ENCODE measurements at regions not wholly inside any gene's neighbourhood (a gene's known extent, or its start where the extent isn't known, plus 50 kb on each side); places are given as distances from the start of the nearest gene placed in this dataset.

- no peaks in the 10 kb centered on the region for H3K27me3 ChIP-seq (ENCODE audit: control insufficient read depth, insufficient read depth, low read length)
- TF ChIP-seq, protein P1, sequence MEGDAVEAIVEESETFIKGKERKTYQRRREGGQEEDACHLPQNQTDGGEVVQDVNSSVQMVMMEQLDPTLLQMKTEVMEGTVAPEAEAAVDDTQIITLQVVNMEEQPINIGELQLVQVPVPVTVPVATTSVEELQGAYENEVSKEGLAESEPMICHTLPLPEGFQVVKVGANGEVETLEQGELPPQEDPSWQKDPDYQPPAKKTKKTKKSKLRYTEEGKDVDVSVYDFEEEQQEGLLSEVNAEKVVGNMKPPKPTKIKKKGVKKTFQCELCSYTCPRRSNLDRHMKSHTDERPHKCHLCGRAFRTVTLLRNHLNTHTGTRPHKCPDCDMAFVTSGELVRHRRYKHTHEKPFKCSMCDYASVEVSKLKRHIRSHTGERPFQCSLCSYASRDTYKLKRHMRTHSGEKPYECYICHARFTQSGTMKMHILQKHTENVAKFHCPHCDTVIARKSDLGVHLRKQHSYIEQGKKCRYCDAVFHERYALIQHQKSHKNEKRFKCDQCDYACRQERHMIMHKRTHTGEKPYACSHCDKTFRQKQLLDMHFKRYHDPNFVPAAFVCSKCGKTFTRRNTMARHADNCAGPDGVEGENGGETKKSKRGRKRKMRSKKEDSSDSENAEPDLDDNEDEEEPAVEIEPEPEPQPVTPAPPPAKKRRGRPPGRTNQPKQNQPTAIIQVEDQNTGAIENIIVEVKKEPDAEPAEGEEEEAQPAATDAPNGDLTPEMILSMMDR (IDR thresholded peaks at IDR 0.05; ENCODE audit: insufficient read depth, low read depth, low read length): no peak
- H3K36me3 ChIP-seq (ENCODE audit: control insufficient read depth, insufficient read depth, low read length): no peaks in the 10 kb centered on the region
- ChIA-PET CTCF (no interaction called here), POLR2A (no interaction called here)
- no peak for DNase-seq (ENCODE audit: low read depth)
- no peak overlapping the region for H3K4me3 ChIP-seq (ENCODE audit: low read depth, low read length)
Observed at GRCh38 chr10:42917821-42918220, 135.2 kb downstream of the BMS1 start.

- Histone ChIP-seq H3K36me3 (ENCODE audit: control insufficient read depth, insufficient read depth, low read length) (no peaks in the 10 kb centered on the region), H3K4me3 (ENCODE audit: low read depth, low read length) (no peak overlapping the region), H3K27me3 (ENCODE audit: control insufficient read depth, insufficient read depth, low read length) (no peaks in the 10 kb centered on the region)
- TF ChIP-seq, protein P1 (IDR thresholded peaks at IDR 0.05; ENCODE audit: insufficient read depth, low read depth, low read length): no peak
- no peak for DNase-seq (ENCODE audit: low read depth)
- ChIA-PET POLR2A (no interaction called here), CTCF (no interaction called here)
Observed at GRCh38 chr10:42921951-42922350, 139.4 kb downstream of the BMS1 start.

DNA sequence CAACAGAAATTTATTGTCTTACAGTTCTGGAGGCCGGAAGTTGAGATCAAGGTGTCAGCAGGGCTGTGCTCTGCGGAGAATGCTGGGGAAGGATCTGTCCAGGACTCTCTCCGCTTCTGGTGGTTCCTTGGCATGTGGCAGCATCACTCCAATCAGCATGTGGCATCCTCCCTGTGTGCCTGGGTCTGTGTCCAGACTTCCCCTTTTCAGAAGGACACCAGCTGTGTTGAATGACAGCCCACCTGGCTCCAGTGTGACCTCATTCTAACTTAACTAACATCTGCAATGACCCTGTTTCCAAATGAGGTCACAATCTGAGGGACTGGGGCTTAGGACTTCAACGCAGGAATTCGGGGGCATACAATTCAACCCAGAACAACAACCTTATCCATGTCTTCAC is 141.9 kb downstream of the BMS1 start:
- CTCF ChIA-PET: no interaction called here
- no peak for DNase-seq (ENCODE audit: low read depth)
- Histone ChIP-seq H3K36me3 (ENCODE audit: control insufficient read depth, insufficient read depth, low read length) (no peaks in the 10 kb centered on the region), H3K4me3 (ENCODE audit: low read depth, low read length) (no peak overlapping the region), H3K27me3 (ENCODE audit: control insufficient read depth, insufficient read depth, low read length) (no peaks in the 10 kb centered on the region)
- TF ChIP-seq, protein P1 (IDR thresholded peaks at IDR 0.05; ENCODE audit: insufficient read depth, low read depth, low read length): no peak
- POLR2A ChIA-PET: no interaction called here

DNA sequence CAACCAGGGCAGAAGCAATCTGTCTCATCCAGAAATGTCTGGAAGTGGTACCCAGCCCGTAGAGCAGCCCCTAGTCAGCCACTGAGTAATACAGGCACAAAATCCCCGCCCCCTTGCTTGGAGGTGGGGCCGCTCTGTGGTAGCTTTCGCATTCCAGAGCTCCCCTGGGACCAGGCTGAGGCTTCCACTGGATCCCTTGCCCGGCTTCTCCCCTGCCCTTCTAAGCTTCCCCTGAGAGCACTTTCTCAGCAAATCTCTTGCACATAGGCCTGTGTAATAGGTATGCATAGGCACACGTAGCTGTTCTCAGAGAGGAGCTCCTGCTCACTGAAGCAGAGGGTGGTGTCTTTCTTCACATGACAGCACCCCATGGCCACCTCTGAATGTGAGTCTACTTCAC is 144.2 kb downstream of the BMS1 start:
- POLR2A ChIA-PET: no interaction called here
- no peaks in the 10 kb centered on the region for H3K36me3 ChIP-seq (ENCODE audit: control insufficient read depth, insufficient read depth, low read length)
- TF ChIP-seq, protein P1 (IDR thresholded peaks at IDR 0.05; ENCODE audit: insufficient read depth, low read depth, low read length): no peak
- H3K27me3 ChIP-seq (ENCODE audit: control insufficient read depth, insufficient read depth, low read length): no peaks in the 10 kb centered on the region; the same call in 1 of the 2 replicates
- H3K4me3 ChIP-seq (ENCODE audit: low read depth, low read length): no peak overlapping the region
- CTCF ChIA-PET: no interaction called here
- no peak for DNase-seq (ENCODE audit: low read depth)

DNA sequence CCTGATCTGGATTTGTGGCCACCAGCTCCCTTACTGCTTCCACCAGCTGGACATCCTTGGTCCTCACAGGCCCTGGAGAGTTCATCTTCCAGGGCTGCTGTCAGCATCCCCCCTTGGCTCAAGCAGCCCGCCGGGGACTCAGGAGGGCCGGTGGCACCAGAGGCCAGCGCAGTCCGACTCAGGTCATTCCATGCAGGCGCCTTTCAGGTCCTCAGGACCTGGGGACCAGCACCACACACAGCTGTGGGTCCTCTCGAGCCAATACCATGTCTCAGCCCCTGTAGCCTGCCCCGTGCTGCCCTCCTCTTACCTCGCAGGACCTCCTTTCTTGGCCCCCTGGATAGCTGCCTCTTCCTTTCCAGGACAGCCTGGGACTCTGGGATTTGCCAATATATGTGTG is 145.5 kb downstream of the BMS1 start:
- no peak overlapping the region for H3K4me3 ChIP-seq (ENCODE audit: low read depth, low read length)
- ChIA-PET POLR2A (no interaction called here), CTCF (no interaction called here)
- H3K36me3 ChIP-seq (ENCODE audit: control insufficient read depth, insufficient read depth, low read length): no peaks in the 10 kb centered on the region
- H3K27me3 ChIP-seq (ENCODE audit: control insufficient read depth, insufficient read depth, low read length): peaks cover 2% of the 10 kb centered on the region
- TF ChIP-seq, protein P1 (IDR thresholded peaks at IDR 0.05; ENCODE audit: insufficient read depth, low read depth, low read length): no peak
- DNase-seq (ENCODE audit: low read depth): no peak

Measured in BJ (cell line).